ENCODE measurements at regions not wholly inside any gene's neighbourhood (a gene's known extent, or its start where the extent isn't known, plus 50 kb on each side); places are given as distances from the start of the nearest gene placed in this dataset.

DNA sequence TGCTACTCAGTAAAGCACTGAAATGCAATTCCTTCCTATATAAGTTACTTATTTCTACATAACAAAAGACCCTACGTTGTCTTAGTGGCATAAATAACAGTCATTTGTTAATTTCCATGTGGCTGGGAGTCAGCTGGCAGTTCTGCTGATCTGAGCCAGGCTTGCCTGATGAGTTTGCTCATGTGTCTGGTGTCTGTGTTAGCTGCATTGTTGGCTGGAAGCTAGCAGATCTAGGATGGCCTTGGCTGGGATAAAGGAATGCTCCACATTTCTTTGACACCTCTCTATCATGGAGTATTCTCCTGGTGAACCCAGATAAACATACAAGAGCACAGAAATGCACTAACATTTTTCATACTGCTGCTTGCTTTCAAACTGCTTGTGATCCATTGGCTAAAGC, 264.4 kb upstream of the MON1B start:
- WGBS, 2 donors: 36 to 52% methylated on average over 1 of the region's 1 CpG
- FAIRE-seq (no peak), ATAC-seq (no peak), DNase-seq (no peak)
- H3K4me3 ChIP-seq: no peak overlapping the region
- no peaks in the 10 kb centered on the region for H3K9me3 ChIP-seq
- no peak overlapping the region for H3K27ac ChIP-seq
- intact Hi-C loops (cut with DNase I): no loop called here
- H3K27me3 ChIP-seq: no peaks in the 10 kb centered on the region
- TF ChIP-seq CTCF (IDR thresholded peaks at IDR 0.05): no peak
- no peaks in the 10 kb centered on the region for H3K4me1 ChIP-seq
- H3K36me3 ChIP-seq: no peaks in the 10 kb centered on the region

GRCh38 chr16:76931186-76931585, 259.8 kb upstream of the MON1B start:
- no peak for TF ChIP-seq CTCF (IDR thresholded peaks at IDR 0.05)
- ATAC-seq: no peak
- no peak overlapping the region for H3K4me3 ChIP-seq
- DNase-seq: no peak
- FAIRE-seq: no peak
- intact Hi-C loops (cut with DNase I): no loop called here
- no peak overlapping the region for H3K27ac ChIP-seq
- no peaks in the 10 kb centered on the region for H3K27me3 ChIP-seq
- no peaks in the 10 kb centered on the region for H3K4me1 ChIP-seq
- H3K36me3 ChIP-seq: no peaks in the 10 kb centered on the region
- H3K9me3 ChIP-seq: no peaks in the 10 kb centered on the region
- WGBS, 2 donors: 67 to 78% methylated on average over 1 of the region's 1 CpG

- H3K9me3 ChIP-seq: no peaks in the 10 kb centered on the region
- no peaks in the 10 kb centered on the region for H3K27me3 ChIP-seq
- intact Hi-C loops (cut with DNase I): no loop called here
- 88 to 100% methylated on average over 1 of the region's 1 CpG for WGBS, 2 donors
- H3K4me3 ChIP-seq: no peak overlapping the region
- DNase-seq: no peak
- H3K27ac ChIP-seq: no peak overlapping the region
- no peaks in the 10 kb centered on the region for H3K4me1 ChIP-seq
- peak in 1 of 4 donors; percentile 44 for ATAC-seq
- FAIRE-seq: no peak
- no peaks in the 10 kb centered on the region for H3K36me3 ChIP-seq
- no peak for TF ChIP-seq CTCF (IDR thresholded peaks at IDR 0.05)
These were observed 258.3 kb upstream of the MON1B start for GRCh38 chr16:76932541-76933211.

DNA sequence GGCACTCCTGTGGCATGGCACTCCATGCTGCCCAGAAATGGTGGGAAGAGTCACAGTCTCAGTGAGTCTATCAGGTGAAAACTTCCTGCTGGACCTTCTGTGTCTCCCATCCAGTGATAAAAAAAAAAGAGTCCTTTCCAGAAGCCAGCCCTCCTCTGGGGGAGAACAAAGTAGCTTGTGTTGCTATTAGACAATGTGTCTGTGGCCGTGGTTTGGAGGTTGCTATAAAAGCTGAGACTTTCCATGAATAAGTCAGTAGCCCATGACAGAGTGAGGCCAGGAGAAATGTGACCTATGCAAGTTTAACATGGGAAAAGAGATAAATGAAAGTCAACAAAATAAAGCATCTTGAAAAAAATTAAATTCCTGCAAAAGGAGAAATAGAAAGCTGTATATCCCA, 250.7 kb upstream of the MON1B start:
- no peak for TF ChIP-seq CTCF (IDR thresholded peaks at IDR 0.05)
- Histone ChIP-seq H3K4me3 (no peak overlapping the region), H3K27me3 (no peaks in the 10 kb centered on the region), H3K9me3 (no peaks in the 10 kb centered on the region), H3K36me3 (no peaks in the 10 kb centered on the region), H3K27ac (no peak overlapping the region), H3K4me1 (no peaks in the 10 kb centered on the region)
- no peak for DNase-seq
- no peak for ATAC-seq
- WGBS, 2 donors: 75 to 88% methylated on average over 1 of the region's 1 CpG
- intact Hi-C loops (cut with DNase I): no loop called here
- FAIRE-seq: no peak

- intact Hi-C loops (cut with DNase I): no loop called here
- ATAC-seq (no peak), FAIRE-seq (no peak), DNase-seq (no peak)
- no peaks in the 10 kb centered on the region for H3K27me3 ChIP-seq
- TF ChIP-seq CTCF (IDR thresholded peaks at IDR 0.05): no peak
- no peaks in the 10 kb centered on the region for H3K9me3 ChIP-seq
- H3K27ac ChIP-seq: no peak overlapping the region
- no peaks in the 10 kb centered on the region for H3K4me1 ChIP-seq
- no peak overlapping the region for H3K4me3 ChIP-seq
- H3K36me3 ChIP-seq: no peaks in the 10 kb centered on the region
- WGBS, 2 donors: 76 to 87% methylated on average over 1 of the region's 1 CpG
These were observed 249.9 kb upstream of the MON1B start for GRCh38 chr16:76941113-76941512.
